ENCODE measurements at regions not wholly inside any gene's neighbourhood (a gene's known extent, or its start where the extent isn't known, plus 50 kb on each side); places are given as distances from the start of the nearest gene placed in this dataset.

- ChIA-PET CTCF (no interaction called here), POLR2A (no interaction called here)
- no peak for DNase-seq
- H3K27ac Mint-ChIP-seq, result no peak overlapping the region
- no peak overlapping the region for H3K4me3 Mint-ChIP-seq
- no peaks in the 10 kb centered on the region for H3K27me3 Mint-ChIP-seq
- no peaks in the 10 kb centered on the region for H3K36me3 Mint-ChIP-seq (ENCODE audit: low read depth)
- no peak for TF ChIP-seq CTCF (IDR thresholded peaks at IDR 0.05)
- H3K9me3 Mint-ChIP-seq, result peaks cover 2% of the 10 kb centered on the region
- ATAC-seq (ENCODE audit: low read depth), result no peak
- intact Hi-C loops (cut with micrococcal nuclease), result no loop called here
- no peaks in the 10 kb centered on the region for H3K4me1 Mint-ChIP-seq
Measured at GRCh38 chr16:58820411-58820810, 86.3 kb upstream of the GOT2 start.

- peaks cover 3% of the 10 kb centered on the region for H3K4me1 Mint-ChIP-seq
- H3K4me3 Mint-ChIP-seq, result no peak overlapping the region
- H3K36me3 Mint-ChIP-seq (ENCODE audit: low read depth), result no peaks in the 10 kb centered on the region
- DNase-seq (no peak), ATAC-seq (ENCODE audit: low read depth) (no peak)
- TF ChIP-seq CTCF (IDR thresholded peaks at IDR 0.05), result no peak
- ChIA-PET POLR2A (no interaction called here), CTCF (interaction anchor here (1.2 to 1.6 kb wide), 2 partner anchors 9 to 12 kb away, joined by 5 read pairs; no protein-coding TSS in a partner anchor)
- no peaks in the 10 kb centered on the region for H3K9me3 Mint-ChIP-seq
- intact Hi-C loops (cut with micrococcal nuclease), result loop anchor here (2.0 kb wide), 1 partner anchor 1387 kb away; no protein-coding TSS in a partner anchor
- H3K27ac Mint-ChIP-seq, result no peak overlapping the region
- peaks cover 2% of the 10 kb centered on the region for H3K27me3 Mint-ChIP-seq
Measured at GRCh38 chr16:58815181-58815888, 81.2 kb upstream of the GOT2 start.

- intact Hi-C loops (cut with micrococcal nuclease), result loop anchor here (2.0 kb wide), 1 partner anchor 1388 kb away; no protein-coding TSS in a partner anchor
- ChIA-PET POLR2A (no interaction called here), CTCF (interaction anchor here (1.2 to 1.6 kb wide), 2 partner anchors 10 to 13 kb away, joined by 5 read pairs; no protein-coding TSS in a partner anchor)
- no peak overlapping the region for H3K27ac Mint-ChIP-seq
- H3K4me3 Mint-ChIP-seq, result peak overlapping the region; percentile 26
- H3K9me3 Mint-ChIP-seq, result no peaks in the 10 kb centered on the region
- H3K36me3 Mint-ChIP-seq (ENCODE audit: low read depth), result no peaks in the 10 kb centered on the region
- peaks cover 2% of the 10 kb centered on the region for H3K27me3 Mint-ChIP-seq
- DNase-seq, result no peak
- ATAC-seq (ENCODE audit: low read depth), result no peak
- peaks cover 3% of the 10 kb centered on the region for H3K4me1 Mint-ChIP-seq
- no peak for TF ChIP-seq CTCF (IDR thresholded peaks at IDR 0.05)
Measured at GRCh38 chr16:58814348-58814801, 80.3 kb upstream of the GOT2 start.

- intact Hi-C loops (cut with micrococcal nuclease), result no loop called here
- H3K27me3 Mint-ChIP-seq, result peaks cover 2% of the 10 kb centered on the region
- no peak for TF ChIP-seq CTCF (IDR thresholded peaks at IDR 0.05)
- ChIA-PET POLR2A (no interaction called here), CTCF (no interaction called here)
- peaks cover under 1% of the 10 kb centered on the region for H3K4me1 Mint-ChIP-seq
- peaks cover 5% of the 10 kb centered on the region for H3K9me3 Mint-ChIP-seq
- no peak for DNase-seq
- ATAC-seq (ENCODE audit: low read depth), result no peak
- H3K4me3 Mint-ChIP-seq, result no peak overlapping the region
- no peak overlapping the region for H3K27ac Mint-ChIP-seq
- no peaks in the 10 kb centered on the region for H3K36me3 Mint-ChIP-seq (ENCODE audit: low read depth)
Measured at GRCh38 chr16:58809213-58809612, 75.1 kb upstream of the GOT2 start.

- ChIA-PET CTCF (no interaction called here), POLR2A (no interaction called here)
- intact Hi-C loops (cut with micrococcal nuclease), result no loop called here
- Mint-ChIP-seq H3K4me1 (no peaks in the 10 kb centered on the region), H3K9me3 (peaks cover 14% of the 10 kb centered on the region), H3K27me3 (peaks cover 2% of the 10 kb centered on the region), H3K27ac (no peak overlapping the region), H3K36me3 (ENCODE audit: low read depth) (no peaks in the 10 kb centered on the region), H3K4me3 (no peak overlapping the region)
- no peak for TF ChIP-seq CTCF (IDR thresholded peaks at IDR 0.05)
- ATAC-seq (ENCODE audit: low read depth) (no peak), DNase-seq (no peak)
Measured at GRCh38 chr16:58807276-58807675, 73.2 kb upstream of the GOT2 start.
